HepG2 (cell line): ENCODE measurements at regions not wholly inside any gene's neighbourhood (a gene's known extent, or its start where the extent isn't known, plus 50 kb on each side); places are given as distances from the start of the nearest gene placed in this dataset.

Experiments
- ATAC-seq: fragments of 200-7000 bp; cut with Tn5 transposase; 3 replicates; pipeline ENCODE4 v1.9.1; 2020; ENCODE audit warnings: mild to moderate bottlenecking, moderate library complexity
- BruUV-seq: library from RNA; stranded (reverse); fragments of 400-500 nt; replicated peaks from 2 replicates; lab custom pipeline; 2021; lab: Mats Ljungman, UMichigan
- CTCF ChIA-PET: fragments of 300-600 bp; formaldehyde crosslinking; extraction: SDS; loops from one replicate; lab custom pipeline; 2021; ENCODE audit warnings: low total read pairs, inconsistent platforms, low intra/inter-chr PET ratio; lab: Yijun Ruan, JAX
- POLR2A ChIA-PET: fragments of 350-600 bp; sonication (Branson Sonifier 250); formaldehyde crosslinking; loops from one replicate; lab custom pipeline; 2020; ENCODE audit warnings: antibody characterized with exemption, inconsistent platforms; lab: Yijun Ruan, JAX
- DNase-seq: peaks from one replicate; pipeline ENCODE4 v3.0.0-alpha.2; 2015; ENCODE audit warnings: low spot score
- FAIRE-seq: peaks from 3 replicates; lab custom pipeline; 2011; peaks lifted over from hg19 to GRCh38; lab: Jason Lieb, UNC
- H2AFZ ChIP-seq: one replicate; pipeline ENCODE4 v1.6.1; 2011; ENCODE audit warnings: low read length, inconsistent platforms
- H3K27ac ChIP-seq: fragments of 300-600 bp; 3 replicates; pipeline ENCODE4 v1.8.0; 2011; ENCODE audit warnings: mixed run types, mild to moderate bottlenecking, mixed read lengths, low read length, inconsistent platforms; ENCODE audit not compliant: insufficient read depth; ENCODE audit errors: extremely low read length
- H3K27me3 ChIP-seq, 2 experiments: fragments of 200-600 bp in 1 of 2; 2 replicates in 1 of 2; 3 replicates in 1 of 2; pipeline versions ENCODE4 v1.6.0 to v1.8.0; 2011; ENCODE audit warnings: low read length in 2 of 2, mild to moderate bottlenecking in 2 of 2, moderate library complexity in 2 of 2, inconsistent platforms in 1 of 2; ENCODE audit not compliant: insufficient read depth in 2 of 2, control insufficient read depth in 1 of 2
- H3K36me3 ChIP-seq, 2 experiments: fragments of 200-600 bp in 1 of 2; replicated peaks in 1 of 2; 2 replicates in 1 of 2; 3 replicates in 1 of 2; pipeline versions ENCODE4 v1.5.1 to v1.8.0; 2011; ENCODE audit warnings: low read length in 2 of 2, inconsistent platforms in 1 of 2; ENCODE audit not compliant: insufficient read depth in 2 of 2, control insufficient read depth in 1 of 2
- H3K4me1 ChIP-seq: 2 replicates; pipeline ENCODE4 v1.5.1; 2012; ENCODE audit warnings: low read length, inconsistent platforms; ENCODE audit not compliant: insufficient read depth
- H3K4me2 ChIP-seq: 2 replicates; pipeline ENCODE4 v1.6.0; 2011; ENCODE audit warnings: low read depth, low read length, inconsistent platforms
- H3K4me3 ChIP-seq, 3 experiments: fragments of 200-600 bp in 1 of 3; sonication (generic), shearing (Covaris generic) in 1 of 3; replicated peaks in 1 of 3; 2 replicates each; pipeline ENCODE4 v1.5.1; 2011 to 2016; ENCODE audit warnings: low read length in 3 of 3, inconsistent platforms in 2 of 3, low read depth in 2 of 3, mild to moderate bottlenecking in 2 of 3, control low read depth in 1 of 3, mixed read lengths in 1 of 3; ENCODE audit not compliant: insufficient read depth in 1 of 3
- H3K79me2 ChIP-seq: one replicate; pipeline ENCODE4 v1.6.1; 2011; ENCODE audit warnings: low read length, inconsistent platforms; ENCODE audit not compliant: insufficient read depth
- H3K9ac ChIP-seq: 2 replicates; pipeline ENCODE4 v1.6.0; 2011; ENCODE audit warnings: mild to moderate bottlenecking, low read depth, low read length, inconsistent platforms; ENCODE audit not compliant: insufficient read depth
- H3K9me3 ChIP-seq: 2 replicates; pipeline ENCODE4 v1.5.1; 2012; ENCODE audit warnings: mild to moderate bottlenecking, low read length
- H4K20me1 ChIP-seq: 2 replicates; pipeline ENCODE4 v1.6.0; 2011; ENCODE audit warnings: inconsistent platforms, mild to moderate bottlenecking, low read length, moderate library complexity; ENCODE audit not compliant: insufficient read depth
- DPF2 ChIP-seq: sonication (generic); formaldehyde crosslinking; IDR thresholded peaks from 2 replicates; pipeline ENCODE4 v1.4.0; 2020; ENCODE audit warnings: mild to moderate bottlenecking, low read depth, missing genetic modification reagents, borderline replicate concordance
- GTF2F1 ChIP-seq: fragments of 150-350 bp; IDR thresholded peaks from 2 replicates; pipeline ENCODE4 v1.6.1; 2014; ENCODE audit warnings: low read length
- KLF9 ChIP-seq: IDR thresholded peaks from 2 replicates; pipeline ENCODE4 v1.6.1; 2016; ENCODE audit warnings: low read depth
- NRL ChIP-seq: sonication (generic); formaldehyde crosslinking; IDR thresholded peaks from 2 replicates; pipeline ENCODE4 v1.5.0; 2020; ENCODE audit warnings: missing genetic modification reagents, mild to moderate bottlenecking, moderate library complexity, borderline replicate concordance
- PBX3 ChIP-seq: sonication (generic); formaldehyde crosslinking; IDR thresholded peaks from 2 replicates; pipeline ENCODE4 v1.8.1; 2023; ENCODE audit warnings: missing genetic modification reagents, inconsistent platforms, borderline replicate concordance
- PLSCR1 ChIP-seq: sonication (generic); formaldehyde crosslinking; IDR thresholded peaks from 2 replicates; pipeline ENCODE4 v1.5.0; 2020; ENCODE audit warnings: missing genetic modification reagents, mild to moderate bottlenecking, borderline replicate concordance
- SMYD3 ChIP-seq: sonication (generic); formaldehyde crosslinking; IDR thresholded peaks from 2 replicates; pipeline ENCODE4 v1.8.1; 2023; ENCODE audit warnings: mild to moderate bottlenecking, missing genetic modification reagents
- THRA ChIP-seq: sonication (generic); formaldehyde crosslinking; IDR thresholded peaks from 2 replicates; pipeline ENCODE4 v1.4.0; 2020; ENCODE audit warnings: missing genetic modification reagents, borderline replicate concordance
- in situ Hi-C: cut with HindIII; loops from 2 replicates; pipeline ENCODE4 v1.10.0; 2017; ENCODE audit warnings: low pct_unique_long_range_greater_than_20kb; ENCODE audit not compliant: extremely low pct_ligation_motif_present
- intact Hi-C: fragments of 100-400 bp; cut with micrococcal nuclease; formaldehyde crosslinking; loops from one replicate; pipeline ENCODE4 v1.10.0; 2022; ENCODE audit not compliant: unreplicated experiment
- TF ChIP-seq, protein P1 (sequence below): sonication (generic); formaldehyde crosslinking; IDR thresholded peaks from 2 replicates; pipeline ENCODE4 v1.5.0; 2020; ENCODE audit warnings: mild to moderate bottlenecking, low read depth, missing genetic modification reagents, borderline replicate concordance

DNA sequence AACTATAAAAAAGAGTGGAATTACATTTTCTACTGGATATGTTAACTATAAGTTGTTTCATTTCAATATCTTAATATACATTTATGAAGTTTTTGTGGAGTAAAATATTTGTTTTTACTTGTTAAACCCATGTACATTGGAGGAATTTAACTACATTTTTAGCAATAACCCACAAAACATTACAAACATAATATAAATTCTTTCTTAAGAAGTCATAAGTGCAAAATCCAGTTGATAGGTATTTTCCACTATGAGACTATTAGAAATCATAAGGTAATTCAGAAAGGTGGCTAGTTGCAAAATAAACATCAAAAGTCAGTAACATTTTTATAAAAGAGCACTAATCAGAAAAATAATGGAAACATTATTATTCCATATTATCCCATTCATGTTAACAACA is 73.9 kb upstream of the RRP15 start:
- Histone ChIP-seq H3K4me3 (no peak overlapping the region), H3K4me2 (no peak overlapping the region), H3K27ac (no peak overlapping the region), H2AFZ (no peak overlapping the region), H3K27me3 (0 out of 5 replicates have a peak, but pooled peaks cover 0 to 3% of the 10 kb centered on the region in 2 experiments), H4K20me1 (no peaks in the 10 kb centered on the region), H3K4me1 (no peaks in the 10 kb centered on the region), H3K9ac (no peak overlapping the region), H3K36me3 (no peaks in the 10 kb centered on the region), H3K9me3 (no peaks in the 10 kb centered on the region), H3K79me2 (no peaks in the 10 kb centered on the region)
- BruUV-seq = no TSS peak
- TF ChIP-seq PBX3 (no peak), KLF9 (CRISPR knock-in tag) (no peak), SMYD3 (CRISPR knock-in tag) (no peak), THRA (no peak), NRL (CRISPR knock-in tag) (no peak), GTF2F1 (no peak), PLSCR1 (CRISPR knock-in tag) (no peak), DPF2 (CRISPR knock-in tag) (no peak)
- TF ChIP-seq, protein P1, sequence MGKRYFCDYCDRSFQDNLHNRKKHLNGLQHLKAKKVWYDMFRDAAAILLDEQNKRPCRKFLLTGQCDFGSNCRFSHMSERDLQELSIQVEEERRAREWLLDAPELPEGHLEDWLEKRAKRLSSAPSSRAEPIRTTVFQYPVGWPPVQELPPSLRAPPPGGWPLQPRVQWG (CRISPR knock-in tag) = no peak
- POLR2A ChIA-PET = no interaction called here
- in situ Hi-C loops (no loop called here), intact Hi-C loops (no loop called here)
- ATAC-seq = no peak
- no peak for FAIRE-seq
- CTCF ChIA-PET = no interaction called here
- DNase-seq = no peak
